ENCODE measurements at regions not wholly inside any gene's neighbourhood (a gene's known extent, or its start where the extent isn't known, plus 50 kb on each side); places are given as distances from the start of the nearest gene placed in this dataset.
"Not testable (repeated sequence)": the region's sequence is repeated elsewhere in the genome, so short reads cannot be mapped to it uniquely, and the experiment has no call there.

- DNase-seq (ENCODE audit: low read depth) = no peak
- no peak overlapping the region for H3K4me3 ChIP-seq (ENCODE audit: low read depth, low read length)
- TF ChIP-seq CTCF (IDR thresholded peaks at IDR 0.05; ENCODE audit: low read depth, low read length, missing control alignments) = no peak
Measured at GRCh38 chrX:124769166-124769565, 422.8 kb downstream of the SH2D1A start.

- DNase-seq (ENCODE audit: low read depth) = no peak
- H3K4me3 ChIP-seq (ENCODE audit: low read depth, low read length) = no peak overlapping the region
- no peak for TF ChIP-seq CTCF (IDR thresholded peaks at IDR 0.05; ENCODE audit: low read depth, low read length, missing control alignments)
Measured at GRCh38 chrX:124771292-124771691, 424.9 kb downstream of the SH2D1A start.

- DNase-seq (ENCODE audit: low read depth); H3K4me3 ChIP-seq (ENCODE audit: low read depth, low read length): not testable (repeated sequence)
Measured at GRCh38 chrX:124788253-124788652, 441.9 kb downstream of the SH2D1A start.

- not testable (repeated sequence) for H3K4me3 ChIP-seq (ENCODE audit: low read depth, low read length); DNase-seq (ENCODE audit: low read depth)
Measured at GRCh38 chrX:124789874-124790273, 443.5 kb downstream of the SH2D1A start.

GRCh38 chrX:124791492-124792095 is 445.2 kb downstream of the SH2D1A start:
- DNase-seq (ENCODE audit: low read depth) = no peak
- no peak for TF ChIP-seq CTCF (IDR thresholded peaks at IDR 0.05; ENCODE audit: low read depth, low read length, missing control alignments)
- H3K4me3 ChIP-seq (ENCODE audit: low read depth, low read length) = no peak overlapping the region

GRCh38 chrX:124796989-124797388 is 450.6 kb downstream of the SH2D1A start:
- no peak for DNase-seq (ENCODE audit: low read depth)
- H3K4me3 ChIP-seq (ENCODE audit: low read depth, low read length) = no peak overlapping the region
- no peak for TF ChIP-seq CTCF (IDR thresholded peaks at IDR 0.05; ENCODE audit: low read depth, low read length, missing control alignments)

- no peak overlapping the region for H3K4me3 ChIP-seq (ENCODE audit: low read depth, low read length)
- DNase-seq (ENCODE audit: low read depth) = no peak
- no peak for TF ChIP-seq CTCF (IDR thresholded peaks at IDR 0.05; ENCODE audit: low read depth, low read length, missing control alignments)
Measured at GRCh38 chrX:124804962-124805361, 458.6 kb downstream of the SH2D1A start.

- H3K4me3 ChIP-seq (ENCODE audit: low read depth, low read length) = no peak overlapping the region
- DNase-seq (ENCODE audit: low read depth) = no peak
- TF ChIP-seq CTCF (IDR thresholded peaks at IDR 0.05; ENCODE audit: low read depth, low read length, missing control alignments) = no peak
Measured at GRCh38 chrX:124805486-124805885, 459.1 kb downstream of the SH2D1A start.

Measured in GM12864 (cell line).